HG02852 (cell line): ENCODE measurements at regions not wholly inside any gene's neighbourhood (a gene's known extent, or its start where the extent isn't known, plus 50 kb on each side); places are given as distances from the start of the nearest gene placed in this dataset.
"Not testable (repeated sequence)": the region's sequence is repeated elsewhere in the genome, so short reads cannot be mapped to it uniquely, and the experiment has no call there.

Experiments used
- ATAC-seq: cut with Tn5 transposase; IDR thresholded peaks from one replicate; pipeline ENCODE4 v1.9.1; 2021; ENCODE audit warnings: mild to moderate bottlenecking, moderate library complexity; ENCODE audit not compliant: unreplicated experiment

GRCh38 chr3:165716592-165716991, 120.6 kb downstream of the BCHE start:
- ATAC-seq, result no peak

GRCh38 chr3:165713479-165713878, 123.7 kb downstream of the BCHE start:
- ATAC-seq, result no peak

GRCh38 chr3:165712382-165712781, 124.8 kb downstream of the BCHE start:
- no peak for ATAC-seq

GRCh38 chr3:165697910-165698309, 139.3 kb downstream of the BCHE start:
- ATAC-seq, result no peak

- ATAC-seq, result no peak
Observed at GRCh38 chr3:165696496-165696895, 140.7 kb downstream of the BCHE start.

- ATAC-seq, result no peak
Observed at GRCh38 chr3:165683947-165684346, 153.3 kb downstream of the BCHE start.

- no peak for ATAC-seq
Observed at GRCh38 chr3:165682734-165683133, 154.5 kb downstream of the BCHE start.

- ATAC-seq, result no peak
Observed at GRCh38 chr3:165669967-165670366, 167.3 kb downstream of the BCHE start.

GRCh38 chr3:165669504-165669903, 167.7 kb downstream of the BCHE start:
- no peak for ATAC-seq

- ATAC-seq, result no peak
Observed at GRCh38 chr3:165667676-165668075, 169.5 kb downstream of the BCHE start.

- ATAC-seq, result no peak
Observed at GRCh38 chr3:165658027-165658426, 179.2 kb downstream of the BCHE start.

- no peak for ATAC-seq
Observed at GRCh38 chr3:165653130-165653778, 184.0 kb downstream of the BCHE start.

- ATAC-seq, result not testable (repeated sequence)
Observed at GRCh38 chr3:165649282-165649681, 187.9 kb downstream of the BCHE start.

- no peak for ATAC-seq
Observed at GRCh38 chr3:165645191-165645590, 192.0 kb downstream of the BCHE start.

GRCh38 chr3:165644331-165644730, 192.9 kb downstream of the BCHE start:
- no peak for ATAC-seq

- no peak for ATAC-seq
Observed at GRCh38 chr3:165643425-165643824, 193.8 kb downstream of the BCHE start.

GRCh38 chr3:165642761-165643420, 194.3 kb downstream of the BCHE start:
- ATAC-seq, result no peak

GRCh38 chr3:165641569-165642310, 195.5 kb downstream of the BCHE start:
- no peak for ATAC-seq

GRCh38 chr3:165640970-165641369, 196.3 kb downstream of the BCHE start:
- ATAC-seq, result no peak

GRCh38 chr3:165640031-165640430, 197.2 kb downstream of the BCHE start:
- ATAC-seq, result no peak

- no peak for ATAC-seq
Observed at GRCh38 chr3:165638034-165638433, 199.2 kb downstream of the BCHE start.

GRCh38 chr3:165636684-165637015, 200.6 kb downstream of the BCHE start:
- ATAC-seq, result no peak
